H9 (cell line): ENCODE measurements at regions not wholly inside any gene's neighbourhood (a gene's known extent, or its start where the extent isn't known, plus 50 kb on each side); places are given as distances from the start of the nearest gene placed in this dataset.

Source experiments
- DNase-seq: peaks from one replicate; pipeline ENCODE4 v3.0.0-alpha.2; 2017
- H2AFZ ChIP-seq: one replicate; pipeline ENCODE4 v1.6.1; 2013; ENCODE audit warnings: mild to moderate bottlenecking, low read length, control low read depth, moderate library complexity
- H2AK5ac ChIP-seq: 2 replicates; pipeline ENCODE4 v1.6.1; 2013; ENCODE audit warnings: low read length, control low read depth, mixed read lengths; ENCODE audit not compliant: insufficient read length
- H2BK120ac ChIP-seq: one replicate; pipeline ENCODE4 v1.6.1; 2013; ENCODE audit warnings: low read depth, mild to moderate bottlenecking, low read length, control low read depth, inconsistent platforms; ENCODE audit not compliant: poor library complexity, severe bottlenecking
- H2BK12ac ChIP-seq: 2 replicates; pipeline ENCODE4 v1.6.1; 2013; ENCODE audit warnings: low read length, control low read depth, mixed read lengths, low read depth; ENCODE audit not compliant: insufficient read length
- H2BK15ac ChIP-seq: 2 replicates; pipeline ENCODE4 v1.6.1; 2013; ENCODE audit warnings: low read depth, low read length, control low read depth
- H2BK20ac ChIP-seq: one replicate; pipeline ENCODE4 v1.6.1; 2013; ENCODE audit warnings: low read depth, mild to moderate bottlenecking, low read length, control low read depth, inconsistent platforms; ENCODE audit not compliant: poor library complexity, severe bottlenecking
- H2BK5ac ChIP-seq: 2 replicates; pipeline ENCODE4 v1.6.1; 2013; ENCODE audit warnings: low read length, control low read depth, mixed read lengths; ENCODE audit not compliant: insufficient read length
- H3K14ac ChIP-seq: 2 replicates; pipeline ENCODE4 v1.6.1; 2013; ENCODE audit warnings: low read length, control low read depth; ENCODE audit not compliant: insufficient read depth
- H3K18ac ChIP-seq: 2 replicates; pipeline ENCODE4 v1.6.1; 2013; ENCODE audit warnings: low read depth, mild to moderate bottlenecking, mixed read lengths, low read length, control low read depth; ENCODE audit not compliant: insufficient read length
- H3K23ac ChIP-seq: 2 replicates; pipeline ENCODE4 v1.6.1; 2013; ENCODE audit warnings: low read length, control low read depth, mixed read lengths, low read depth; ENCODE audit not compliant: insufficient read length
- H3K23me2 ChIP-seq: 2 replicates; pipeline ENCODE4 v1.6.1; 2013; ENCODE audit warnings: low read depth, mild to moderate bottlenecking, mixed read lengths, low read length, control low read depth; ENCODE audit not compliant: insufficient read length, poor library complexity, severe bottlenecking
- H3K27ac ChIP-seq: 2 replicates; pipeline ENCODE4 v1.5.1; 2013; ENCODE audit warnings: low read length, control low read depth, mixed read lengths, low read depth; ENCODE audit not compliant: insufficient read length
- H3K27me3 ChIP-seq: 2 replicates; pipeline ENCODE4 v1.6.1; 2013; ENCODE audit warnings: low read length, control low read depth, inconsistent platforms; ENCODE audit not compliant: insufficient read depth
- H3K4ac ChIP-seq: 2 replicates; pipeline ENCODE4 v1.6.1; 2013; ENCODE audit warnings: low read depth, mild to moderate bottlenecking, control low read depth, inconsistent platforms, low read length, moderate library complexity
- H3K4me1 ChIP-seq: 2 replicates; pipeline ENCODE4 v1.6.1; 2013; ENCODE audit warnings: low read length, control low read depth, inconsistent platforms; ENCODE audit not compliant: insufficient read depth
- H3K4me2 ChIP-seq: 2 replicates; pipeline ENCODE4 v1.6.1; 2013; ENCODE audit warnings: low read length, control low read depth, mixed read lengths; ENCODE audit not compliant: insufficient read length, insufficient read depth
- H3K56ac ChIP-seq: 2 replicates; pipeline ENCODE4 v1.6.1; 2013; ENCODE audit warnings: low read depth, mild to moderate bottlenecking, mixed read lengths, low read length, control low read depth; ENCODE audit not compliant: insufficient read length
- H3K79me1 ChIP-seq: 2 replicates; pipeline ENCODE4 v1.6.1; 2013; ENCODE audit warnings: low read depth, mild to moderate bottlenecking, moderate library complexity, low read length, control low read depth, inconsistent platforms; ENCODE audit not compliant: insufficient read depth, poor library complexity, severe bottlenecking
- H3K79me2 ChIP-seq: 2 replicates; pipeline ENCODE4 v1.6.1; 2013; ENCODE audit warnings: low read length, control low read depth, inconsistent platforms; ENCODE audit not compliant: insufficient read depth
- H3K9ac ChIP-seq: 2 replicates; pipeline ENCODE4 v1.6.1; 2013; ENCODE audit warnings: low read length, control low read depth, mixed read lengths; ENCODE audit not compliant: insufficient read length; ENCODE audit errors: extremely low read depth
- H3K9me3 ChIP-seq: one replicate; pipeline ENCODE4 v1.6.1; 2013; ENCODE audit warnings: low read depth, low read length, inconsistent platforms; ENCODE audit not compliant: control insufficient read depth
- H3T11ph ChIP-seq: one replicate; pipeline ENCODE4 v1.6.1; 2013; ENCODE audit warnings: mild to moderate bottlenecking, low read length, control low read depth, inconsistent platforms
- H4K20me1 ChIP-seq: one replicate; pipeline ENCODE4 v1.6.1; 2013; ENCODE audit not compliant: control insufficient read depth, insufficient read length, insufficient read depth
- H4K5ac ChIP-seq: 2 replicates; pipeline ENCODE4 v1.6.1; 2013; ENCODE audit warnings: low read depth, mild to moderate bottlenecking, mixed read lengths, low read length, control low read depth; ENCODE audit not compliant: insufficient read length
- H4K8ac ChIP-seq: replicated peaks from 2 replicates; pipeline ENCODE4 v1.6.1; 2013; ENCODE audit warnings: low read length, control low read depth, mixed read lengths, low read depth; ENCODE audit not compliant: insufficient read length
- H4K91ac ChIP-seq: 2 replicates; pipeline ENCODE4 v1.6.1; 2013; ENCODE audit warnings: low read depth, mild to moderate bottlenecking, moderate library complexity, mixed read lengths, low read length, control low read depth; ENCODE audit not compliant: insufficient read length
- H3K27ac Mint-ChIP-seq, 3 experiments: 2 replicates in 2 of 3; 3 replicates in 1 of 3; pipeline ENCODE4 v1.8.0; 2020 to 2021; ENCODE audit warnings: mixed read lengths in 3 of 3, mild to moderate bottlenecking in 1 of 3, moderate library complexity in 1 of 3
- H3K27me3 Mint-ChIP-seq: 2 replicates; pipeline ENCODE4 v1.8.0; 2021; ENCODE audit warnings: low read depth, mild to moderate bottlenecking, moderate library complexity, mixed read lengths
- H3K36me3 Mint-ChIP-seq, 3 experiments: 2 replicates in 2 of 3; 3 replicates in 1 of 3; pipeline ENCODE4 v1.8.0; 2020 to 2021; ENCODE audit warnings: low read depth in 3 of 3, mixed read lengths in 3 of 3; ENCODE audit not compliant: insufficient read depth in 1 of 3
- H3K4me1 Mint-ChIP-seq, 2 experiments: 2 replicates each; pipeline ENCODE4 v1.8.0; 2020; ENCODE audit warnings: mixed read lengths in 2 of 2
- H3K4me3 Mint-ChIP-seq, 2 experiments: 2 replicates in 1 of 2; 3 replicates in 1 of 2; pipeline ENCODE4 v1.8.0; 2020 to 2021; ENCODE audit warnings: mild to moderate bottlenecking in 2 of 2, mixed read lengths in 2 of 2, moderate library complexity in 1 of 2
- H3K9me3 Mint-ChIP-seq, 2 experiments: 2 replicates in 1 of 2; 3 replicates in 1 of 2; pipeline ENCODE4 v1.8.0; 2020; ENCODE audit warnings: mild to moderate bottlenecking in 2 of 2, mixed read lengths in 2 of 2, moderate library complexity in 1 of 2
- WGBS: extraction: QIAGEN DNeasy Blood & Tissue Kit; methylation state at CpG from one replicate; pipeline ENCODE4 v1.1.7; 2013; ENCODE audit warnings: missing lambda C conversion rate, low lambda C conversion rate, mixed read lengths; ENCODE audit not compliant: insufficient read length; ENCODE audit errors: extremely low coverage; 5-methylcytosine and 5-hydroxymethylcytosine counted together
- TF ChIP-seq, protein P1 (sequence below): fragments of 200-600 bp; sonication (generic); conservative IDR thresholded peaks from 3 replicates; pipeline ENCODE4 v1.8.0; 2021; ENCODE audit warnings: antibody characterized with exemption, mild to moderate bottlenecking

DNA sequence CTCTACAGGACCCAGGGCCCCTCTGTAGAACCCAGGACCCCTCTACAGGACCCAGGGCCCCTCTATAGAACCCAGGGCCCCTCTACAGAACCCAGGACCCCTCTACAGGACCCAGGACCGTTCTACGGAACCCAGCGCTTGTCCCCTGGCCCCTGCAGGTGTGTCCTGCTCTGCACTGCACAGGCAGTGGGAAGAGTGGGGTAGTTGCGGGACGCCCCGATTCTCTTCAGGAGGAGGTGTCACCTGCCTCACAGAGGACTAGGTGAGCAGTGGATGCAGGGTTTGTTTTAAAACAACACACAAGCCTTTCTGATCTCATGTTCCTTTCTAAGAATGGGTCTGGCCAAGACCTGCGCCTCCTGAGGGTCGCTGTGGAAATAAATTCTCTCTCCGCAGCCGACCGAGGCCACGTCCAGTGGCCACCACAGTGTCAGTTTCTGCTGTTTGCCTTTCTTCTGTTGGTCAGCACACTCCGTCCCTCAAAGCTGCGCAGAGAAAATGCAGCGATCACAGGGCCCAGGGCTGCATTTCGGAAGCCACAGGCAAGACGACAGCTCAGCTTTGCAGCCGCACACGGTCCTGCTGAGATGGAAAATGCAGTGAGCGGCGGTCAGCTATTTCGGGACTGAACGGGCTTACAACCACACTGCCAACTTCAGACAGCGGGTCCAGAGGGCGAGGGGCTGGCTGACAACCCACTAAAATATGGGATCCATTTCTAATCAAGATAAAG lies 135.2 kb downstream of the DLL1 start:
- Mint-ChIP-seq H3K27ac (no peak overlapping the region), H3K4me3 (no peak overlapping the region), H3K9me3 (no peaks in the 10 kb centered on the region), H3K27me3 (peaks cover 12% of the 10 kb centered on the region), H3K4me1 (peaks cover 19 to 27% of the 10 kb centered on the region in 2 experiments), H3K36me3 (no peaks in the 10 kb centered on the region; a peak in 1 of 7 replicates)
- TF ChIP-seq, protein P1, sequence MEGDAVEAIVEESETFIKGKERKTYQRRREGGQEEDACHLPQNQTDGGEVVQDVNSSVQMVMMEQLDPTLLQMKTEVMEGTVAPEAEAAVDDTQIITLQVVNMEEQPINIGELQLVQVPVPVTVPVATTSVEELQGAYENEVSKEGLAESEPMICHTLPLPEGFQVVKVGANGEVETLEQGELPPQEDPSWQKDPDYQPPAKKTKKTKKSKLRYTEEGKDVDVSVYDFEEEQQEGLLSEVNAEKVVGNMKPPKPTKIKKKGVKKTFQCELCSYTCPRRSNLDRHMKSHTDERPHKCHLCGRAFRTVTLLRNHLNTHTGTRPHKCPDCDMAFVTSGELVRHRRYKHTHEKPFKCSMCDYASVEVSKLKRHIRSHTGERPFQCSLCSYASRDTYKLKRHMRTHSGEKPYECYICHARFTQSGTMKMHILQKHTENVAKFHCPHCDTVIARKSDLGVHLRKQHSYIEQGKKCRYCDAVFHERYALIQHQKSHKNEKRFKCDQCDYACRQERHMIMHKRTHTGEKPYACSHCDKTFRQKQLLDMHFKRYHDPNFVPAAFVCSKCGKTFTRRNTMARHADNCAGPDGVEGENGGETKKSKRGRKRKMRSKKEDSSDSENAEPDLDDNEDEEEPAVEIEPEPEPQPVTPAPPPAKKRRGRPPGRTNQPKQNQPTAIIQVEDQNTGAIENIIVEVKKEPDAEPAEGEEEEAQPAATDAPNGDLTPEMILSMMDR = no peak
- WGBS = no CpG with 5 or more reads among the region's 25 CpGs
- Histone ChIP-seq H2AFZ (no peak overlapping the region), H2BK5ac (no peak overlapping the region), H3K18ac (no peak overlapping the region), H2BK20ac (no peak overlapping the region), H3K23me2 (no peaks in the 10 kb centered on the region), H4K20me1 (no peaks in the 10 kb centered on the region), H3K79me1 (no peaks in the 10 kb centered on the region), H3K9me3 (no peaks in the 10 kb centered on the region), H2BK12ac (no peak overlapping the region), H3K9ac (no peak overlapping the region), H3T11ph (no peak overlapping the region), H2AK5ac (no peak overlapping the region), H3K4ac (no peak overlapping the region), H3K23ac (no peak overlapping the region), H3K56ac (no peak overlapping the region), H4K8ac (no peak overlapping the region), H3K4me2 (no peak overlapping the region), H2BK120ac (no peak overlapping the region), H3K27me3 (no peaks in the 10 kb centered on the region), H2BK15ac (no peak overlapping the region), H3K27ac (no peak overlapping the region), H4K5ac (no peak overlapping the region), H4K91ac (no peak overlapping the region), H3K79me2 (no peaks in the 10 kb centered on the region), H3K14ac (no peak overlapping the region), H3K4me1 (no peaks in the 10 kb centered on the region; the same call in 1 of the 2 replicates)
- no peak for DNase-seq
